C4-2B (cell line): ENCODE measurements at regions not wholly inside any gene's neighbourhood (a gene's known extent, or its start where the extent isn't known, plus 50 kb on each side); places are given as distances from the start of the nearest gene placed in this dataset.

Source experiments
- H3K27ac ChIP-seq: fragments of 450-650 bp; 2 replicates; pipeline ENCODE4 v1.5.1; 2017
- CTCF ChIP-seq: fragments of 450-650 bp; conservative IDR thresholded peaks from 2 replicates; pipeline ENCODE4 v1.5.1; 2017; ENCODE audit warnings: mild to moderate bottlenecking
- ZFX ChIP-seq: fragments of 450-650 bp; IDR thresholded peaks from 2 replicates; pipeline ENCODE4 v1.6.1; 2017

DNA sequence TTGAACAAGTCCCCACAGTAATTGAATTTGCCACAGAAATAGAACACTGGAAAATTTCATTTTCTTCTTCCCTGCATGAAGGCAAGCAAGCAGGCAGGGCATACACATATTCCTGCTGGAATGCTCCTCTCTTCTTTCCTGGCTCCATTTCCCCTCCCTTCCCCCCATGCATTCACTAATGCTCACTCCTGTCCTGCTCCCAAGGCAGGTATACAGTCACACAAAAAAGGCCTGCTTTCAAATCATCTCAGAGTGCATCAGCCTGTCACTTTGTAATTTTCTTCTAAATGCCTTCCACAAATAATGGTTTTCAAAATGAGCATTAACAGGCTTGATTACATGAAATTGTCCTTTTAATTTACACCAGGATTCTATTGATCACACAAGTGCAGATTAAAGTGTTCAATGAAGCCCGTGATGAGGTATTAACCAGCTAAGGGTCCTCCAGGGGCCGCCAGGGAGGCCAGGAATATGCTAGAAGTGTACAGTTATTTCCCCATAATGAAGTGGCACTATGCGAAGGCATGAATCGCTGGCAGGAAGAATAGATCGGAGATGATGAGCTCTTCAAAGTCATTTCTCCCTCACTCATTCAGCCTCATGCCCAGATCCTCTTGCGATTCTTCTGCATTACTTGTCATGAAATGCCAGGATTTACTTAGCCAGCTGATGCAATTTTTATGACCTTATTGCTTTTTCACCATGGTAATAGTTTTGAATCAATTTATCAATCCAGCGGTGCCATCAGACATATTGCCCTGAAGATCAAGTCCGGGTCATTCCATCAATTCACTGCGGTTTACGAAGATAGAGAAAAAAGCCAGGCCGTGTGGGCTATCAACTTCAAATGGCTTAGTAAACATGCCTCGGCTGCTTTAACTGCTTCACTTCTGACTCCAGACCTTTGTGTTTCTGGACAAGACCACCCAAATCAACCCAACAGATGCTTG lies 243.5 kb downstream of the GPAT3 start:
- TF ChIP-seq CTCF, result no peak
- no peak for TF ChIP-seq ZFX
- no peak overlapping the region for H3K27ac ChIP-seq

GRCh38 chr4:83772685-83773084 lies 236.8 kb downstream of the GPAT3 start:
- no peak overlapping the region for H3K27ac ChIP-seq
- TF ChIP-seq CTCF (no peak), ZFX (no peak)

DNA sequence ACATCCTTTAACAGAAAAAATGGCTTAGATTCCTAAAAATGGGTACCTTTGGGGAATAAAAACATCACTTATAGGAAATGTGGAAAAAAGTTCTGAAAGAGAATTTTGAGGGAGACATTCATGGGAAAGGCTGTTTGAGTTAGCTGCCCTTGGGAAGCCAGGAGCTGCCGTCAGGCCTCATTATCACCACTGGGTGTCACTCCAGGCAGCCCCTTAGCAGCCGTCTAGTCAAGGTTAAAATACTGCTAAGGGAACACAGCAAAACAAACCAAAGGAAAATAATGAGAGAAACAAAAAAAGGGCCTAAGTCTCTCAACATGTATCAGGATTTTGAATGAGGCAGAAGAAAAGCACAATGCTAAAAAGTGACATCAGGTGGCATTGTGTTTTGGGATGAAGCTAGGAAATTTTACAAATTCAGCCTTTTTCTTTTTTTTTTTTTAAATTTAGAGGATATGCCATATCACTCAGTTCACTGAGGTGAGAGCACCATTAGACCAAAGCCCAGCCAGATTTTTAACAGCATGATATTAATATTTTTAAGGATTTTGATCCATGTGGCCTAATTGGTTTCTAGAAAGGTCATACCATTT lies 235.3 kb downstream of the GPAT3 start:
- no peak overlapping the region for H3K27ac ChIP-seq
- no peak for TF ChIP-seq ZFX
- peak; percentile 78 for TF ChIP-seq CTCF

- H3K27ac ChIP-seq, result no peak overlapping the region
- no peak for TF ChIP-seq ZFX
- no peak for TF ChIP-seq CTCF
Observed at GRCh38 chr4:83768146-83768545, 232.2 kb downstream of the GPAT3 start.

- TF ChIP-seq ZFX (no peak), CTCF (no peak)
- no peak overlapping the region for H3K27ac ChIP-seq
Observed at GRCh38 chr4:83767067-83767466, 231.2 kb downstream of the GPAT3 start.

GRCh38 chr4:83759611-83760010 lies 223.7 kb downstream of the GPAT3 start:
- TF ChIP-seq ZFX, result no peak
- TF ChIP-seq CTCF, result no peak
- H3K27ac ChIP-seq, result no peak overlapping the region

- no peak for TF ChIP-seq CTCF
- no peak for TF ChIP-seq ZFX
- no peak overlapping the region for H3K27ac ChIP-seq
Observed at GRCh38 chr4:83758285-83758684, 222.4 kb downstream of the GPAT3 start.
